ENCODE measurements at regions not wholly inside any gene's neighbourhood (a gene's known extent, or its start where the extent isn't known, plus 50 kb on each side); places are given as distances from the start of the nearest gene placed in this dataset.

- TF ChIP-seq TFDP2 (CRISPR knock-in tag; IDR thresholded peaks at IDR 0.05) (no peak), GABPA (IDR thresholded peaks at IDR 0.05; ENCODE audit: low read depth, low read length) (no peak), GABPA (CRISPR knock-in tag; IDR thresholded peaks at IDR 0.05; ENCODE audit: low read depth) (no peak), REST (IDR thresholded peaks at IDR 0.05; ENCODE audit: borderline replicate concordance in 1 of 2, low read depth in 1 of 2, low read length in 2 of 2) (no peak), DNMT3B (CRISPR knock-in tag; conservative IDR thresholded peaks at IDR 0.05) (no peak), SUZ12 (IDR thresholded peaks at IDR 0.05; ENCODE audit: low read depth, low read length) (no peak), RELA (CRISPR knock-in tag; IDR thresholded peaks at IDR 0.05) (no peak), CTCF (CRISPR knock-in tag; IDR thresholded peaks at IDR 0.05) (no peak)
Measured at GRCh38 chr16:47880653-47881052, 275.1 kb downstream of the ABCC12 start.
